HG02642 (cell line): ENCODE measurements at regions not wholly inside any gene's neighbourhood (a gene's known extent, or its start where the extent isn't known, plus 50 kb on each side); places are given as distances from the start of the nearest gene placed in this dataset.
"Not testable (repeated sequence)": the region's sequence is repeated elsewhere in the genome, so short reads cannot be mapped to it uniquely, and the experiment has no call there.

ENCODE experiments used
- ATAC-seq: cut with Tn5 transposase; IDR thresholded peaks from one replicate; pipeline ENCODE4 v1.9.1; 2021; ENCODE audit warnings: mild to moderate bottlenecking; ENCODE audit not compliant: unreplicated experiment, poor library complexity

- no peak for ATAC-seq
These were observed 252.6 kb upstream of the CCDC196 start for GRCh38 chr14:66233591-66233990.

- no peak for ATAC-seq
These were observed 251.8 kb upstream of the CCDC196 start for GRCh38 chr14:66234411-66234810.

DNA sequence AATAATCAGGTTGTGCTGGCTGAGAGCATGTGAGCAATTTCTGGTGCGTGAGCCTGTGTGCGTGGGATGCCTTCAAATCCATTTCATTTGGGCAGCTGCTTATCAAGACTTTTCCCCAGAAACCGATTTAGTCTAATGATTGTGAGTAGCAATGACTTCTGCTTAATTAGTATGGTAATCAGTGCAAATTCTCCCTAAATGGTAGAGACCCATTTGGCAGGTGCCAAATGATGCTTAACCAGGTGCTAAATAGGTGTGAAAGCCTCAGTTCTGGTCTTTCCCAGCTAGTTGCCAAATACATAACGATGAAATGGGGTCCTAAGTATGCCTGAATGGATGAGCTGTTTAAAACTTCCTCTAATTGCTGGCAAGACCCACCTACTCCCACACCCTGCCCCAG is 248.4 kb upstream of the CCDC196 start:
- ATAC-seq: no peak

DNA sequence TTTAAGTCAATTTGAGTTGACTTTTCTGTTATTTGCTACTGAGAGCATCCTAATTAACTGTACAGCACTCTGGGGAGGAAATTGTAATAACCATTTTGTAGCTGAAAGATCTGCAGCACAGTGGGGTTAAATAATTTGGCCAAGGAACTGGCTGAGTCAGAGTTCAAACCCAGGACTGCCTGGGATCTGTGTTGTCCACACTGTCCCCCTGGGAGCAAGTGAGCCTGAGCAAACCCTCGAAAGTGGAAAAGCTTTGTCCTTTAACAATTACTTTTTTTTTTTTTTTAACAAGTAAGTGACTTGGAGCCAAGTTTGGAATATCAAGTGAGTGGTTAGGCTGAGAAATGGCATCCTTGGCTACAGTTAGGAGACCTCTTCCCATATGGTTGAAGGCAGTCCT is 247.2 kb upstream of the CCDC196 start:
- ATAC-seq: no peak

- no peak for ATAC-seq
These were observed 246.6 kb upstream of the CCDC196 start for GRCh38 chr14:66239589-66239988.

- ATAC-seq: no peak
These were observed 246.1 kb upstream of the CCDC196 start for GRCh38 chr14:66240105-66240504.

- ATAC-seq: no peak
These were observed 244.2 kb upstream of the CCDC196 start for GRCh38 chr14:66242001-66242400.

GRCh38 chr14:66244834-66245233 is 241.3 kb upstream of the CCDC196 start:
- ATAC-seq: no peak

DNA sequence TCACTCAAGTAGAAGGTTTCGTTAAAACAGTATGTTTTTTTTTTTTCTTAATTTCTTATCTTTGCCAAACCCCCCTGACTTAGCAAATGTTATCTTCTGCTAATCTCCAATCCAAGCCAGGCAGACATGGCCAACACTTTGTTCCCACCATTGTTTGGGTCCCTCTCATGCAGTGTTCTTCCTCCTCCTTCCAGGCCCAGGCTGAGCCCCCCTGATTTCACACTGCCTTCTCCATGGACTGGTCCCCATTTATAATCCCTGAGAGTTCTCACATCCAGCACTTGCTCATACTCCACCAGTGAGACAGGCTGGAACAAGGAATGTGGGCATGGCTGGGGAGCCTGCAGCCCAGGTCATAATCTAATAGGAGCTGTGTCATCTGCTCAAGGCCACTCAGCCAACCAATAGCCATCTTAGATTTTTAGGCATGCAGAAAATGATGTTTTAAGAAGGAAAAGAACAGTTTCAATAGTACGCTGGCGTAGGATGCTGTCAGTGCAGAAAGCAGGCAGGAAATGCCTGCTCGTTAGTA is 238.4 kb upstream of the CCDC196 start:
- ATAC-seq: no peak

DNA sequence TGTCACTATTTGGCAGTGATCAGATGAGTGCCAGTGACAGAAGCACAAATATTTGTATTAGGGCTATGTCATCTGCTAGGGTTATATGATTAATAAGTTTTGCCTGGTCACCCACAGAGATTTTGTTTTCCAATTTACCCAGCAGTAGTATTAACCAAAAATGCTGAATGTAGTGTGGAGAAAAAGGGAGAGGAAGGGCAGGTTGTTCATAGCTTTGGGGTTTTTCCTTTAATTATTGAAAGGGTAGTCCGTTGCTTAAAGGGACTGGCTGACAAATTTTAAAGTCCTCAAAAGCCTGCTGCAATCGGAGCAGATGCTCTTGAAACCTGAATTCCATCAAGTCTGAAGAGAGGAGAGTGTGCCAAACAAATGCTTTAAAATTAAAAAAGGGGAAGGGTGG is 237.9 kb upstream of the CCDC196 start:
- ATAC-seq: no peak

GRCh38 chr14:66249544-66249943 is 236.6 kb upstream of the CCDC196 start:
- no peak for ATAC-seq

- ATAC-seq: no peak
These were observed 232.1 kb upstream of the CCDC196 start for GRCh38 chr14:66254038-66254437.

GRCh38 chr14:66268802-66269334 is 217.3 kb upstream of the CCDC196 start:
- ATAC-seq: no peak

GRCh38 chr14:66272221-66272620 is 213.9 kb upstream of the CCDC196 start:
- no peak for ATAC-seq

DNA sequence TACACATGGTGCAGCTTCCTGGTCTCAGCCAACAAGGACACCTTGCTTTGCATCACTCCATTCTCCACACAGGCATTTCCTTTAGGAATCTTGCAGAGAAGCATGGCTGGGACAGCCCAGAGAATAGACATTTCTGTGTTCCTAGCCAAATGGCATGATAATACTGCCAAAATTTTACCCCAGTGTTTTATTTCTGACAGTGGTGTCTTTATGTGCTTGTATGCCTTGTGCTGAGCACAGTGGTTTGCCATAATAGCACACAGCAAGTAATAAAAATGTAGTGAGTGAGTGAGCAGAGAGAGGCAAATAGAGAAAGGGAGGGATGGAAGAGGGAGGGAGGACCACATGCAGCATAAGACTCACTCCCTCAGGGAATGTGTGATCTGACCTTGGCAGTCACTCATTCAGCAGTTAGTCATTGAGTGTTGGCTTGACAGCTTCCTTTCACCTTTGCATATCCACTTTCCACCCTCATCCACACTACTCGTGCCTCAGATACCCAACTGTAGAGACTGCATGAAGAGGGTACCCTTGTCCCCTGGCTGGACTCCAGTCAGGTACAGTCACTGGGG is 212.8 kb upstream of the CCDC196 start:
- ATAC-seq: no peak

GRCh38 chr14:66278418-66278817 is 207.8 kb upstream of the CCDC196 start:
- not testable (repeated sequence) for ATAC-seq

DNA sequence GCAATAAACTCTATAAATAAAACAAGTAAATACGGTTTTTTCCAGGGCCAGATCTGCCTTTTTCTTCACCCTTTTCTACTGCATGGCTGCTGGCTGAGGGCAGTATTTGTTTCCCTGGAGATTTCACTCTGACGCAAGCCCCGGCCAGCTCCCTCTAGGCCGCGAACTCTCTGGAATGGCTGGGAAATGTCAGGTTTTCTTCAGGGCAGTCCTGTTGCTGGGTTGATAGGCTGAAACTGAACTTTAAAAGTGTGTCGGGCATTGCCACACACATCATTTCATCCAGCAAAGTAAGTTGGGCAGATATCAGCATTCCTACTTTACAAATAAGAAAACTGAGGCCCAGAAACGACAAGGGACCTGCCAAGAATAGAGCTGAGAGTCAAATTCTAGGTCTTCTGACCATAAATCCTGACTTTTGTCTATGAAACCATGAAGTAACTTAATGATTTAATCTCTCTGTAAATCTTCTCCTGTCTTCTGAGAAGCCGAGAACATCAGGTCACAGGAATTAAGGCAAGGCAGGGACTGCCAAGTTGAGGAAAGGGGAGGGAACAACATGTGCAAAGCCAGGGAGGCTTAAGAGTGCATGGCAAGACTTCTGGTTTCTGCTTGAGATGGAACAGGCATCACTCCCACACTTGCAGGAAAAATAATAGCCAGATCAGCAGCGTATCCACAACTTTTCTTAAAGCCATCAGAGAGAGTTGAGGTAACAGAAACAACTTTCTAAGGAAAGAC is 205.0 kb upstream of the CCDC196 start:
- ATAC-seq: no peak

DNA sequence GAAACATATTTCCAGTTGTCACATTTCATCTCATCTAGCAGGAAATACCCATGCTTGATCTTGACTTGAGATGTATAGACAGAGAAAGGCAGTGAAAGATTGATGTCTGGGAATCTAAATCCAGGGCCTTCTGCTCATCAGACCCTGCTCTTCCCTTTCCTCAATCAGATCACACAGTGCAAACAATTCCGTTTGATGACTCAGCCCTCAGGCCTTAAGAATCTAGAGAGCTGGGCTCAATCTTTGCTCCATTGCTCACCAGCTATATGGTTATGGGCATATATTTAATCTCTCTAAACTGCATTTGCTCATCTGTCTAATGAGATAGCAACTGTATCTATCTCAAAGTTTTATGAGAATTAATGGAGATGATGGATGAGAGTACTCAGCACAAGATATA is 201.8 kb upstream of the CCDC196 start:
- no peak for ATAC-seq

DNA sequence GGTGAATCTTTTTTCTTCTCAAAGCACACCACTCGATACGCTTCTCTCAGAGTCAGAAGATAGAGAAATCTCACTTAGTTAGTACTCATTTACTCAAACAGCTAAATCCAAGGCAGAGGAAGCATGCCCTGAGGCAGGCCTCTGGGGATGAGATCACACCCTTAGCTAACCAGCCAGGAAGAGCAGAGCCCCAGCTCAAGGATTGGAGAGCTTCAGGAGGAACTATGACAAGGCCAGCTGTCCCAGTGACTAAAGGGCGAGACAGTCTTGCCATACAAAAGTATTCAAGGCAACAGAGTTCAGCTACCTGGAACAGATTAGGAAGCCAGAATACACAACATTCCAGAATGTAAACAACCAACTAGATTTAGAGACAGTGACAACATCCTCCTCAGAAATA is 197.7 kb upstream of the CCDC196 start:
- ATAC-seq: no peak

- no peak for ATAC-seq
These were observed 194.4 kb upstream of the CCDC196 start for GRCh38 chr14:66291756-66292155.

DNA sequence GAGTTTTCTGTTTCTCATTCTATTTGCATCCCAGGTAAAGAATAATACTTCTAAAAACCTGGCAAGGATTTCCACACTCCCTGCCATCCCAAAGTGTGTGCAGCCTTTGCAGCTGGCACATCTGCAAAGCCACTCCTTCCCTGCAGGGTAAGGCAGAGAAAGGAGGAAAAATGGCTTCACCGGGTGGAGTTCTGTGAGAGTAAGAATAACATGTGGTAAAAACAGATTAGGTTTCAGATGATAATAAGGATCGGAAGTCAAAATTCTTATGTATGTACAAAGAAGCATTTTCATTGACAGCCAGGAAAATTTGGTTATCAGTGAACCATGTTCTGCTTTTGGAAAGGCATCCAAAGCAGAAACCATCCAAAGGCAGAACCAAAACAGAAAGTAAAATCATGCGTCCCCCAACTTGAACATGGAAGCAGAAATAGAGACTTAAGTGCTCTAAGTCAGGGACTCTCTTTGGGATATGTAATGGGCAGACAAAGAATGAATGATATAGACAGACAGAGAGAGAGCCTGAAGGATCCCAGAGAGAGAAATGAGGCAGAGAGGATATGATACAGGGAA is 192.6 kb upstream of the CCDC196 start:
- no peak for ATAC-seq
